Heart right ventricle (tissue), 16 donors: ENCODE measurements at regions not wholly inside any gene's neighbourhood (a gene's known extent, or its start where the extent isn't known, plus 50 kb on each side); places are given as distances from the start of the nearest gene placed in this dataset.

Source experiments
- ATAC-seq, 8 donors: fragments of 200-7000 bp; cut with Tn5 transposase; one replicate each; pipeline ENCODE4 v1.9.1; 2020; ENCODE audit warnings: mild to moderate bottlenecking in 8 of 8, moderate library complexity in 8 of 8, moderate number of reproducible peaks in 1 of 8
- DNase-seq, 2 donors: peaks; one replicate each; pipeline ENCODE4 v3.0.0-alpha.2; 2020
- H3K27ac ChIP-seq, 10 donors: fragments of 200-600 bp; sonication (generic) in 2 of 10; one replicate each; pipeline versions ENCODE4 v1.5.0 to v1.8.0; 2020 to 2022; ENCODE audit warnings: mild to moderate bottlenecking in 3 of 10
- H3K27me3 ChIP-seq, 7 donors: fragments of 200-600 bp; one replicate each; pipeline ENCODE4 v1.8.0; 2021 to 2022; ENCODE audit warnings: mild to moderate bottlenecking in 2 of 7
- H3K36me3 ChIP-seq, 9 donors: fragments of 200-600 bp; sonication (generic) in 1 of 9; one replicate each; pipeline versions ENCODE4 v1.5.0 to v1.8.0; 2020 to 2022; ENCODE audit warnings: mild to moderate bottlenecking in 2 of 9
- H3K4me1 ChIP-seq, 9 donors: fragments of 200-600 bp; sonication (generic) in 1 of 9; one replicate each; pipeline versions ENCODE4 v1.5.0 to v1.8.0; 2020 to 2022; ENCODE audit warnings: mild to moderate bottlenecking in 4 of 9
- H3K4me3 ChIP-seq, 10 donors: fragments of 200-600 bp; sonication (generic) in 2 of 10; one replicate each; pipeline versions ENCODE4 v1.5.0 to v1.8.0; 2020 to 2022; ENCODE audit warnings: mild to moderate bottlenecking in 7 of 10, moderate library complexity in 2 of 10
- H3K9me3 ChIP-seq, 11 donors: fragments of 200-600 bp in 10 of 11; sonication (generic) in 2 of 11; one replicate each; pipeline versions ENCODE4 v1.5.0 to v1.8.0; 2013 to 2022; ENCODE audit warnings: mild to moderate bottlenecking in 2 of 11, control low read depth in 1 of 11, moderate library complexity in 1 of 11
- WGBS, 2 donors: extraction: QIAGEN DNeasy Blood & Tissue Kit; methylation state at CpG; one replicate each; pipeline ENCODE4 v1.1.7; 2013; ENCODE audit warnings: inconsistent platforms in 1 of 2; 5-methylcytosine and 5-hydroxymethylcytosine counted together
- intact Hi-C, 10 donors: fragments of 100-400 bp; cut with DNase I; formaldehyde crosslinking; loops; one replicate each; pipeline versions ENCODE4 v1.11.1 to v1.14.2; 2022
- TF ChIP-seq, protein P1 (sequence below), 9 donors: fragments of 200-600 bp; sonication (generic) in 2 of 9; IDR thresholded peaks; one replicate each; pipeline versions ENCODE4 v1.5.0 to v1.8.0; 2021 to 2022; ENCODE audit warnings: antibody characterized with exemption in 9 of 9, mild to moderate bottlenecking in 5 of 9, moderate library complexity in 1 of 9
- donor health status: Arrhythmogenic right ventricular cardiomyopathy.
- donor health status: ischemic (EF 13 %, LVEDD 7.1; RV severe dilation, severe dysfunction).
- donor health status: healthy with polysubstance abuse.
- donor health status: DM: no; HTN: yes; CAD: no.
- donor health status: DM: no; HTN: no; CAD: no.
- donor health status: ischemic (EF 25% LVEDD 6.9; RV normal size, moderate dysfunction).
- donor health status: ischemic (EF 25% LVEDD 5.7; RV mildly dilated, moderate dysfunction).
- donor health status: healthy.
- donor health status: DM: yes; HTN: yes; CAD: no.
- donor health status: Ischemic cardiomyopathy.
- donor health status: ischemic (EF 35%, LVEDD 5.7; RV mildly dilated, moderate dysfunction).
- donor health status: nonischemic (EF 11% LVEDD 7.7; RV severe dilation, severe dysfunction).
- donor health status: DM: yes; HTN: yes; CAD: no.
- donor health status: PGD.
- donor health status: ischemic (EF 29% LVEDD 5.4; RV normal size, mild dysfunction).
- donor health status: nonischemic (EF 23%, LVEDD 6.1; RV moderate dilation, normal function).

DNA sequence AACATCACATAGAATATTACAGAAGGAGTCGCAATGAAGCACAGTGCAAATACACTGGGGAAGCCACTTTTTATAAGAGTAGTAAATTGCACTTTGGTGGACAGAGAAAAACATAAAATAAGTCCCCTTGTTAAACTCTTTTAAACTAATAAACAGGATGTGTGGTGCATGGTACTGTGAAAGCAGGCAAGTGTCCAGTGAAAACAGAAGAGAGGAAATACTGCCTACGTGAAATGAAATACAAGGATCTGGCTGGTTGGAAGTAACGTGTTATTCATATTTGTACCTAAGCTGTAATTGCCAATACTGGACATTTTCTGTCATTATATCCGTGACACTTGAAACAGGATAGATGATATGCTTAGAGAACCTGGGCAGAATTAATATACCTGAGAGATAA lies 191.9 kb upstream of the SLC27A6 start:
- H3K36me3 ChIP-seq, result no peaks in the 10 kb centered on the region
- H3K27me3 ChIP-seq, result no peaks in the 10 kb centered on the region
- WGBS, 2 donors, result 51 to 66% methylated on average over 4 of the region's 4 CpGs
- no peaks in the 10 kb centered on the region for H3K9me3 ChIP-seq
- H3K4me3 ChIP-seq, result no peak overlapping the region
- peaks cover 0 to 7% (median 0%) of the 10 kb centered on the region in 9 donors for H3K4me1 ChIP-seq
- ATAC-seq (peak in 1 of 8 donors; percentile 37), DNase-seq (no peak)
- intact Hi-C loops, result no loop called here
- TF ChIP-seq, protein P1, sequence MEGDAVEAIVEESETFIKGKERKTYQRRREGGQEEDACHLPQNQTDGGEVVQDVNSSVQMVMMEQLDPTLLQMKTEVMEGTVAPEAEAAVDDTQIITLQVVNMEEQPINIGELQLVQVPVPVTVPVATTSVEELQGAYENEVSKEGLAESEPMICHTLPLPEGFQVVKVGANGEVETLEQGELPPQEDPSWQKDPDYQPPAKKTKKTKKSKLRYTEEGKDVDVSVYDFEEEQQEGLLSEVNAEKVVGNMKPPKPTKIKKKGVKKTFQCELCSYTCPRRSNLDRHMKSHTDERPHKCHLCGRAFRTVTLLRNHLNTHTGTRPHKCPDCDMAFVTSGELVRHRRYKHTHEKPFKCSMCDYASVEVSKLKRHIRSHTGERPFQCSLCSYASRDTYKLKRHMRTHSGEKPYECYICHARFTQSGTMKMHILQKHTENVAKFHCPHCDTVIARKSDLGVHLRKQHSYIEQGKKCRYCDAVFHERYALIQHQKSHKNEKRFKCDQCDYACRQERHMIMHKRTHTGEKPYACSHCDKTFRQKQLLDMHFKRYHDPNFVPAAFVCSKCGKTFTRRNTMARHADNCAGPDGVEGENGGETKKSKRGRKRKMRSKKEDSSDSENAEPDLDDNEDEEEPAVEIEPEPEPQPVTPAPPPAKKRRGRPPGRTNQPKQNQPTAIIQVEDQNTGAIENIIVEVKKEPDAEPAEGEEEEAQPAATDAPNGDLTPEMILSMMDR (IDR thresholded peaks at IDR 0.05), result no peak
- peak overlapping the region in 1 of 10 donors; percentile 1 for H3K27ac ChIP-seq

DNA sequence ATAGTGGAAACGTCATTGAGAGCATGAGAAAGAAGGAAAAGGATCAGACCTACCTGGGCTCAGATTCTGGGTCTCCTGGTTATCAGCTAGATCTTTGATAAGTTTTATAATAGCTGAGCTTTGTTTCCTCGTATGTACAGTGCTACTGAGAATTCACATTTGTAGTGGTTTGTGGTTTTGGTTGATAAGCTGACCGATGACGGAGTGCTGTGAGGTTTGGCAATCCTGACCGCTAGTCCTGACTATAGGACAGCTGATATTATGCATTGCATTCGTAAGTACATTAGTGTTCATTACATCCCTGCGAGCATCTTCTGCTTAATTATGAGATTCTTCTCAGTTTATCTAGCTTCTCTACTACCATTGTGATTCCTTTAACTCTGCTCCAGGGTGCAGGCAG lies 190.7 kb upstream of the SLC27A6 start:
- H3K4me1 ChIP-seq, result peaks cover 0 to 7% (median 0%) of the 10 kb centered on the region in 9 donors
- no peaks in the 10 kb centered on the region for H3K36me3 ChIP-seq
- 62 to 74% methylated on average over 7 of the region's 7 CpGs for WGBS, 2 donors
- no peaks in the 10 kb centered on the region for H3K9me3 ChIP-seq
- intact Hi-C loops, result no loop called here
- no peaks in the 10 kb centered on the region for H3K27me3 ChIP-seq
- DNase-seq (no peak), ATAC-seq (peak in 1 of 8 donors; percentile 46)
- TF ChIP-seq, protein P1 (IDR thresholded peaks at IDR 0.05), result no peak
- no peak overlapping the region for H3K4me3 ChIP-seq
- no peak overlapping the region for H3K27ac ChIP-seq

DNA sequence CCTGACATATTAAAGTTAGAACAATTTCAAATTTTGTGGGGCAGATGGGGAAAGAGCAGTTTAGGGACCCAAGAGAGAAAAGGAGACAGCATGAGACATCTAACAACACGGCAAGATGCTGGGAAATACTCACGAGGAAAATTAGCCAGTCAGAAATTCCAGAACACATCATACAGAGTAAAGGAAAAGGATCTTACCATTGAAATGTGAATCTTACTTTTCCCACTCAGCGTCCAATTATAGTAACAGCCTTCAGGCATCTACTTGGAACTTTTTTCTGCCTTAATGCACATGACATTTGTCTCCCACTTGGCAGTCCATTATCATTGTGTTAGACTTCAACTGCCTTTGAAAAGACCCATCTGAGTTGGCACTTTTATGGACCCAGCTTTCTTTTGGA lies 189.7 kb upstream of the SLC27A6 start:
- no peaks in the 10 kb centered on the region for H3K36me3 ChIP-seq
- intact Hi-C loops, result no loop called here
- H3K4me1 ChIP-seq, result peaks cover 0 to 7% (median 0%) of the 10 kb centered on the region in 9 donors
- H3K4me3 ChIP-seq, result no peak overlapping the region
- ATAC-seq (no peak), DNase-seq (no peak)
- no peaks in the 10 kb centered on the region for H3K27me3 ChIP-seq
- TF ChIP-seq, protein P1 (IDR thresholded peaks at IDR 0.05), result no peak
- no peaks in the 10 kb centered on the region for H3K9me3 ChIP-seq
- no peak overlapping the region for H3K27ac ChIP-seq
- 69 to 73% methylated on average over 3 of the region's 3 CpGs for WGBS, 2 donors

DNA sequence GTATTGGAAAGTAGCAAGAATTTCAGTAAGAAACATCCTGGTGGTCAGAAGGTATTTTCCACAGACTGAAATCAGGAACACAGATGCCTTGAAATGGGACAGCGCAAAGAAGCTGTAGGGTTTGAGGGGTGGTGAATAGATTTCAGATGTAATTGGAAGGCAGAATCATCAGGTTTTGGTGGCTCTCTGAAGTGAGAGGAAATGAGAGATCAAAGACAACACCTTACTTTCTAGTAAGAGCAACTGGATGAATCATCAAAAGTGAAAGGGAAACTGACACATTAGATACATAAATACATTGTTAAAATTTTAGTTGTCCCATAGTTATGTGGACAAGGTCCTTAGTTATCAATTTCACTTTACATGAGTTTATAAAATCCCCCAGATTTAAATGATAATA lies 188.2 kb upstream of the SLC27A6 start:
- no peak for DNase-seq
- Histone ChIP-seq H3K4me1 (peaks cover 0 to 12% (median 2%) of the 10 kb centered on the region in 9 donors), H3K27me3 (no peaks in the 10 kb centered on the region), H3K4me3 (no peak overlapping the region), H3K27ac (no peak overlapping the region), H3K36me3 (no peaks in the 10 kb centered on the region), H3K9me3 (no peaks in the 10 kb centered on the region)
- TF ChIP-seq, protein P1 (IDR thresholded peaks at IDR 0.05), result no peak
- 95 to 100% methylated on average over 1 of the region's 1 CpG for WGBS, 2 donors
- intact Hi-C loops, result no loop called here
- ATAC-seq, result no peak
